Fibroblast of pulmonary artery (primary cell): ENCODE measurements at regions not wholly inside any gene's neighbourhood (a gene's known extent, or its start where the extent isn't known, plus 50 kb on each side); places are given as distances from the start of the nearest gene placed in this dataset.

ENCODE experiments used
- DNase-seq: peaks from one replicate; pipeline ENCODE4 v3.0.0-alpha.2; 2010; ENCODE audit warnings: low read depth
- H3K4me3 ChIP-seq: replicated peaks from 2 replicates; pipeline ENCODE4 v1.5.1; 2011; ENCODE audit warnings: low read depth, mild to moderate bottlenecking, control low read depth, low read length, moderate library complexity
- CTCF ChIP-seq: IDR thresholded peaks from 2 replicates; pipeline ENCODE4 v1.5.1; 2011; ENCODE audit warnings: mild to moderate bottlenecking, control low read depth, low read length, inconsistent platforms; ENCODE audit errors: missing control alignments

GRCh38 chr4:81854406-81854805, 382.7 kb upstream of the RASGEF1B start:
- DNase-seq, result no peak
- TF ChIP-seq CTCF, result no peak
- H3K4me3 ChIP-seq, result no peak overlapping the region

GRCh38 chr4:81852031-81852715, 380.5 kb upstream of the RASGEF1B start:
- no peak for TF ChIP-seq CTCF
- DNase-seq, result no peak
- H3K4me3 ChIP-seq, result no peak overlapping the region

GRCh38 chr4:81850701-81851100, 379.0 kb upstream of the RASGEF1B start:
- no peak overlapping the region for H3K4me3 ChIP-seq
- TF ChIP-seq CTCF, result no peak
- no peak for DNase-seq

- H3K4me3 ChIP-seq, result no peak overlapping the region
- DNase-seq, result no peak
- no peak for TF ChIP-seq CTCF
Observed at GRCh38 chr4:81845761-81846160, 374.1 kb upstream of the RASGEF1B start.

GRCh38 chr4:81845273-81845672, 373.6 kb upstream of the RASGEF1B start:
- no peak for TF ChIP-seq CTCF
- no peak for DNase-seq
- no peak overlapping the region for H3K4me3 ChIP-seq

- TF ChIP-seq CTCF, result peak; percentile 78
- H3K4me3 ChIP-seq, result no peak overlapping the region
- peak; percentile 85 for DNase-seq
Observed at GRCh38 chr4:81844717-81845116, 373.0 kb upstream of the RASGEF1B start.

- no peak for DNase-seq
- no peak for TF ChIP-seq CTCF
- no peak overlapping the region for H3K4me3 ChIP-seq
Observed at GRCh38 chr4:81839347-81840042, 367.8 kb upstream of the RASGEF1B start.
